Breast epithelium (tissue), 3 donors: ENCODE measurements at regions not wholly inside any gene's neighbourhood (a gene's known extent, or its start where the extent isn't known, plus 50 kb on each side); places are given as distances from the start of the nearest gene placed in this dataset.
"Not testable (repeated sequence)": the region's sequence is repeated elsewhere in the genome, so short reads cannot be mapped to it uniquely, and the experiment has no call there.

Source experiments
- POLR2A ChIP-seq: fragments of 450-650 bp; IDR thresholded peaks from one replicate; pipeline ENCODE4 v1.6.1; 2016; ENCODE audit warnings: antibody characterized with exemption, mild to moderate bottlenecking, moderate library complexity
- POLR2AphosphoS5 ChIP-seq, 3 donors: sonication (generic); formaldehyde crosslinking; IDR thresholded peaks; one replicate each; pipeline ENCODE4 v1.6.1; 2017; ENCODE audit warnings: antibody characterized with exemption in 3 of 3
- TF ChIP-seq, protein P1 (sequence below), 3 donors: fragments of 450-650 bp; IDR thresholded peaks; one replicate each; pipeline ENCODE4 v1.5.1; 2016 to 2017; ENCODE audit warnings: antibody characterized with exemption in 3 of 3, mild to moderate bottlenecking in 3 of 3, moderate library complexity in 3 of 3

DNA sequence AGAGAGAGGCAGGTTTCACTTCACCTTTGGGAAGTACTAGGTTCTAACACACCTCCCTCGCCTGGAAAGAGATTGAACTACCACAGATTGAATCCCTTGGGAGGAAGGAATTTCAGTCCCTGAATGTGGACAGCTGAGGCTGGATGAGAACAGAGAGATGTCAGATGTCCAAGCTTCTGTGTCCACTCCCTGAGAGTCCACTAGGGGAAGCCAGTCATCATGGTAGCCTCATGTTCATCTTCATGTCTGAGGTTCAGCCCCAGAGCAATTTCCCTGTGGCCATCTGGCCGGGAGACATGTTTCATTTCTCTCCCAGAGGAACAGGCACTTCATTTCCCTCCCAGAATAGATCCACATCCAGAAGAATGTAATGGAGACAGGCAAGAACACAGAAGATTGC lies 74.8 kb downstream of the TRIM43 start:
- TF ChIP-seq, protein P1, sequence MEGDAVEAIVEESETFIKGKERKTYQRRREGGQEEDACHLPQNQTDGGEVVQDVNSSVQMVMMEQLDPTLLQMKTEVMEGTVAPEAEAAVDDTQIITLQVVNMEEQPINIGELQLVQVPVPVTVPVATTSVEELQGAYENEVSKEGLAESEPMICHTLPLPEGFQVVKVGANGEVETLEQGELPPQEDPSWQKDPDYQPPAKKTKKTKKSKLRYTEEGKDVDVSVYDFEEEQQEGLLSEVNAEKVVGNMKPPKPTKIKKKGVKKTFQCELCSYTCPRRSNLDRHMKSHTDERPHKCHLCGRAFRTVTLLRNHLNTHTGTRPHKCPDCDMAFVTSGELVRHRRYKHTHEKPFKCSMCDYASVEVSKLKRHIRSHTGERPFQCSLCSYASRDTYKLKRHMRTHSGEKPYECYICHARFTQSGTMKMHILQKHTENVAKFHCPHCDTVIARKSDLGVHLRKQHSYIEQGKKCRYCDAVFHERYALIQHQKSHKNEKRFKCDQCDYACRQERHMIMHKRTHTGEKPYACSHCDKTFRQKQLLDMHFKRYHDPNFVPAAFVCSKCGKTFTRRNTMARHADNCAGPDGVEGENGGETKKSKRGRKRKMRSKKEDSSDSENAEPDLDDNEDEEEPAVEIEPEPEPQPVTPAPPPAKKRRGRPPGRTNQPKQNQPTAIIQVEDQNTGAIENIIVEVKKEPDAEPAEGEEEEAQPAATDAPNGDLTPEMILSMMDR (IDR thresholded peaks at IDR 0.05), result peak in 1 of 3 donors; percentile 19
- TF ChIP-seq POLR2AphosphoS5 (IDR thresholded peaks at IDR 0.05); POLR2A: not testable (repeated sequence)
